ENCODE measurements at regions not wholly inside any gene's neighbourhood (a gene's known extent, or its start where the extent isn't known, plus 50 kb on each side); places are given as distances from the start of the nearest gene placed in this dataset.

- no peaks in the 10 kb centered on the region for H3K79me2 ChIP-seq (ENCODE audit: insufficient read depth, low read length)
- no peak overlapping the region for H3K56ac ChIP-seq (ENCODE audit: insufficient read length, low read depth, low read length)
- H3K27ac ChIP-seq (ENCODE audit: insufficient read length, low read depth, low read length), result no peak overlapping the region
- H3K9ac ChIP-seq (ENCODE audit: extremely low read depth, insufficient read length, low read length), result no peak overlapping the region
- no peak overlapping the region for H4K91ac ChIP-seq (ENCODE audit: insufficient read length, low read depth, low read length)
- no peak overlapping the region for H2BK12ac ChIP-seq (ENCODE audit: insufficient read length, low read depth, low read length)
- H2BK15ac ChIP-seq (ENCODE audit: low read depth, low read length), result no peak overlapping the region
- no peaks in the 10 kb centered on the region for H3K79me1 ChIP-seq (ENCODE audit: insufficient read depth, low read depth, low read length, poor library complexity, severe bottlenecking)
- no peaks in the 10 kb centered on the region for H3K23me2 ChIP-seq (ENCODE audit: insufficient read length, low read depth, low read length, poor library complexity, severe bottlenecking)
- no peaks in the 10 kb centered on the region for H4K20me1 ChIP-seq (ENCODE audit: control insufficient read depth, insufficient read depth, insufficient read length)
- TF ChIP-seq CTCF (conservative IDR thresholded peaks at IDR 0.05), result no peak
- no peak overlapping the region; the same call in 1 of the 2 replicates for H3K14ac ChIP-seq (ENCODE audit: insufficient read depth, low read length)
- Mint-ChIP-seq H3K27me3 (ENCODE audit: low read depth) (no peaks in the 10 kb centered on the region; the same call in 1 of the 2 replicates), H3K4me3 (no peak overlapping the region), H3K36me3 (ENCODE audit: insufficient read depth in 1 of 3, low read depth in 3 of 3) (peaks cover 4 to 19% (median 10%) of the 10 kb centered on the region in 3 experiments; a peak in 4 of 7 replicates), H3K27ac (no peak overlapping the region), H3K4me1 (peaks cover 21 to 22% of the 10 kb centered on the region in 2 experiments), H3K9me3 (peaks cover 16 to 20% of the 10 kb centered on the region in 2 experiments)
- H3K27me3 ChIP-seq (ENCODE audit: insufficient read depth, low read length), result no peaks in the 10 kb centered on the region
- H3K23ac ChIP-seq (ENCODE audit: insufficient read length, low read depth, low read length), result no peak overlapping the region
- no peak overlapping the region for H2BK120ac ChIP-seq (ENCODE audit: low read depth, low read length, poor library complexity, severe bottlenecking)
- no peak overlapping the region for H4K8ac ChIP-seq (replicated peaks; ENCODE audit: insufficient read length, low read depth, low read length)
- no peak for DNase-seq
- no peak overlapping the region for H2BK5ac ChIP-seq (ENCODE audit: insufficient read length, low read length)
- H3K4me2 ChIP-seq (ENCODE audit: insufficient read depth, insufficient read length, low read length), result no peak overlapping the region
- no peak overlapping the region for H3T11ph ChIP-seq (ENCODE audit: low read length)
- H3K4me1 ChIP-seq (ENCODE audit: insufficient read depth, low read length), result peaks cover 2% of the 10 kb centered on the region; the same call in 1 of the 2 replicates
- WGBS (ENCODE audit: extremely low coverage, insufficient read length, low lambda C conversion rate), result no CpG with 5 or more reads among the region's 3 CpGs
- no peak overlapping the region for H2AFZ ChIP-seq (ENCODE audit: low read length)
- H3K4ac ChIP-seq (ENCODE audit: low read depth, low read length), result no peak overlapping the region
- H2AK5ac ChIP-seq (ENCODE audit: insufficient read length, low read length), result no peak overlapping the region
- H3K18ac ChIP-seq (ENCODE audit: insufficient read length, low read depth, low read length), result no peak overlapping the region
- no peaks in the 10 kb centered on the region for H3K9me3 ChIP-seq (ENCODE audit: control insufficient read depth, low read depth, low read length)
- H4K5ac ChIP-seq (ENCODE audit: insufficient read length, low read depth, low read length), result no peak overlapping the region
- H2BK20ac ChIP-seq (ENCODE audit: low read depth, low read length, poor library complexity, severe bottlenecking), result no peak overlapping the region
Observed at GRCh38 chr4:153039542-153040185, 103.5 kb downstream of the FHDC1 start.

All from H9 (cell line).